ENCODE measurements at regions not wholly inside any gene's neighbourhood (a gene's known extent, or its start where the extent isn't known, plus 50 kb on each side); places are given as distances from the start of the nearest gene placed in this dataset.

DNA sequence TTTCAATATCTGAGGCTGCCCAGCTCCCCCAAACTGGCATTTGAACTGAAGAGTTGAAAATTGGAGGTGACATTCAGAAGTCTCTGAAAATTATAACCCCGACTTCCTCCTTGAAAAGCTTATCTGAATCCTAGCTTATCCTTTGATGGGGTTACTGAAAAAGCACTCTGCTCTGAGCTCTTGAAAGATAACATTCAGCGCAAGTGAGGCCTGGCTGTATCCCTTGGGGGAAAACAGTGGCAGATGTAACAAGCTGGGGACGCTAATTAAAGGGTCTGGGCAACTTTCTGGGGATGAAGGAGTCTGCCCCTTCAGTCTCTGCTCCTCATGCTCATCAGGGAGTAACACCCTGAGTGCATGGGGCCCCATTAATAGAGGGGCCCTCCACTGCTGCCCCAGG, 402.0 kb upstream of the CADM1 start:
- in situ Hi-C loops (cut with HindIII; ENCODE audit: low pct_unique_long_range_greater_than_20kb, low sequenced_read_pairs): no loop called here
- DNase-seq (ENCODE audit: low read depth, low spot score): no peak
- no peaks in the 10 kb centered on the region for H3K9me3 ChIP-seq (ENCODE audit: control insufficient read depth, insufficient read depth, low read depth, low read length)
- H3K36me3 ChIP-seq (ENCODE audit: control insufficient read depth, insufficient read depth, low read length): no peaks in the 10 kb centered on the region
- POLR2A ChIA-PET: no interaction called here
- TF ChIP-seq TCF7L2 (IDR thresholded peaks at IDR 0.05; ENCODE audit: low read depth, low read length) (no peak), CTCF (IDR thresholded peaks at IDR 0.05) (no peak), SIN3A (IDR thresholded peaks at IDR 0.05; ENCODE audit: borderline replicate concordance, insufficient read depth, low read depth, low read length) (no peak)
- no TSS peak for BruUV-seq (replicated peaks)
- H3K27me3 ChIP-seq (ENCODE audit: control insufficient read depth, insufficient read depth, low read length): no peaks in the 10 kb centered on the region
- no peak overlapping the region for H3K4me3 ChIP-seq (ENCODE audit: low read depth in 2 of 2, low read length in 2 of 2)
- no peak overlapping the region for H3K27ac ChIP-seq (ENCODE audit: low read length)
- no peaks in the 10 kb centered on the region for H3K4me1 ChIP-seq (ENCODE audit: control insufficient read depth, insufficient read depth, low read length)
- intact Hi-C loops (cut with micrococcal nuclease; ENCODE audit: unreplicated experiment): no loop called here
- no peak for ATAC-seq
- CTCF ChIA-PET: no interaction called here

- TF ChIP-seq, protein P1, sequence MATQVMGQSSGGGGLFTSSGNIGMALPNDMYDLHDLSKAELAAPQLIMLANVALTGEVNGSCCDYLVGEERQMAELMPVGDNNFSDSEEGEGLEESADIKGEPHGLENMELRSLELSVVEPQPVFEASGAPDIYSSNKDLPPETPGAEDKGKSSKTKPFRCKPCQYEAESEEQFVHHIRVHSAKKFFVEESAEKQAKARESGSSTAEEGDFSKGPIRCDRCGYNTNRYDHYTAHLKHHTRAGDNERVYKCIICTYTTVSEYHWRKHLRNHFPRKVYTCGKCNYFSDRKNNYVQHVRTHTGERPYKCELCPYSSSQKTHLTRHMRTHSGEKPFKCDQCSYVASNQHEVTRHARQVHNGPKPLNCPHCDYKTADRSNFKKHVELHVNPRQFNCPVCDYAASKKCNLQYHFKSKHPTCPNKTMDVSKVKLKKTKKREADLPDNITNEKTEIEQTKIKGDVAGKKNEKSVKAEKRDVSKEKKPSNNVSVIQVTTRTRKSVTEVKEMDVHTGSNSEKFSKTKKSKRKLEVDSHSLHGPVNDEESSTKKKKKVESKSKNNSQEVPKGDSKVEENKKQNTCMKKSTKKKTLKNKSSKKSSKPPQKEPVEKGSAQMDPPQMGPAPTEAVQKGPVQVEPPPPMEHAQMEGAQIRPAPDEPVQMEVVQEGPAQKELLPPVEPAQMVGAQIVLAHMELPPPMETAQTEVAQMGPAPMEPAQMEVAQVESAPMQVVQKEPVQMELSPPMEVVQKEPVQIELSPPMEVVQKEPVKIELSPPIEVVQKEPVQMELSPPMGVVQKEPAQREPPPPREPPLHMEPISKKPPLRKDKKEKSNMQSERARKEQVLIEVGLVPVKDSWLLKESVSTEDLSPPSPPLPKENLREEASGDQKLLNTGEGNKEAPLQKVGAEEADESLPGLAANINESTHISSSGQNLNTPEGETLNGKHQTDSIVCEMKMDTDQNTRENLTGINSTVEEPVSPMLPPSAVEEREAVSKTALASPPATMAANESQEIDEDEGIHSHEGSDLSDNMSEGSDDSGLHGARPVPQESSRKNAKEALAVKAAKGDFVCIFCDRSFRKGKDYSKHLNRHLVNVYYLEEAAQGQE (IDR thresholded peaks at IDR 0.05; ENCODE audit: insufficient read depth in 1 of 2, low read depth in 2 of 2, low read length in 1 of 2): no peak
- TF ChIP-seq TCF7L2 (IDR thresholded peaks at IDR 0.05; ENCODE audit: low read depth, low read length) (no peak), CTCF (IDR thresholded peaks at IDR 0.05) (no peak), POLR2AphosphoS5 (IDR thresholded peaks at IDR 0.05; ENCODE audit: low read depth, low read length) (no peak), SIN3A (IDR thresholded peaks at IDR 0.05; ENCODE audit: borderline replicate concordance, insufficient read depth, low read depth, low read length) (no peak)
- Histone ChIP-seq H3K27me3 (ENCODE audit: control insufficient read depth, insufficient read depth, low read length) (no peaks in the 10 kb centered on the region), H3K4me1 (ENCODE audit: control insufficient read depth, insufficient read depth, low read length) (no peaks in the 10 kb centered on the region), H3K9me3 (ENCODE audit: control insufficient read depth, insufficient read depth, low read depth, low read length) (no peaks in the 10 kb centered on the region), H3K27ac (ENCODE audit: low read length) (no peak overlapping the region), H3K36me3 (ENCODE audit: control insufficient read depth, insufficient read depth, low read length) (no peaks in the 10 kb centered on the region), H3K4me3 (ENCODE audit: low read depth in 2 of 2, low read length in 2 of 2) (no peak overlapping the region)
- POLR2A ChIA-PET: interaction anchor here (0.6 kb wide), 1 partner anchor 451 kb away, joined by 3 read pairs; no protein-coding TSS in a partner anchor
- ATAC-seq (no peak), DNase-seq (ENCODE audit: low read depth, low spot score) (no peak)
- no TSS peak for BruUV-seq (replicated peaks)
- in situ Hi-C loops (cut with HindIII; ENCODE audit: low pct_unique_long_range_greater_than_20kb, low sequenced_read_pairs) (no loop called here), intact Hi-C loops (cut with micrococcal nuclease; ENCODE audit: unreplicated experiment) (no loop called here)
- CTCF ChIA-PET: no interaction called here
Observed at GRCh38 chr11:115905341-115906000, 401.3 kb upstream of the CADM1 start.
